ENCODE measurements at regions not wholly inside any gene's neighbourhood (a gene's known extent, or its start where the extent isn't known, plus 50 kb on each side); places are given as distances from the start of the nearest gene placed in this dataset.
"Not testable (repeated sequence)": the region's sequence is repeated elsewhere in the genome, so short reads cannot be mapped to it uniquely, and the experiment has no call there.

DNA sequence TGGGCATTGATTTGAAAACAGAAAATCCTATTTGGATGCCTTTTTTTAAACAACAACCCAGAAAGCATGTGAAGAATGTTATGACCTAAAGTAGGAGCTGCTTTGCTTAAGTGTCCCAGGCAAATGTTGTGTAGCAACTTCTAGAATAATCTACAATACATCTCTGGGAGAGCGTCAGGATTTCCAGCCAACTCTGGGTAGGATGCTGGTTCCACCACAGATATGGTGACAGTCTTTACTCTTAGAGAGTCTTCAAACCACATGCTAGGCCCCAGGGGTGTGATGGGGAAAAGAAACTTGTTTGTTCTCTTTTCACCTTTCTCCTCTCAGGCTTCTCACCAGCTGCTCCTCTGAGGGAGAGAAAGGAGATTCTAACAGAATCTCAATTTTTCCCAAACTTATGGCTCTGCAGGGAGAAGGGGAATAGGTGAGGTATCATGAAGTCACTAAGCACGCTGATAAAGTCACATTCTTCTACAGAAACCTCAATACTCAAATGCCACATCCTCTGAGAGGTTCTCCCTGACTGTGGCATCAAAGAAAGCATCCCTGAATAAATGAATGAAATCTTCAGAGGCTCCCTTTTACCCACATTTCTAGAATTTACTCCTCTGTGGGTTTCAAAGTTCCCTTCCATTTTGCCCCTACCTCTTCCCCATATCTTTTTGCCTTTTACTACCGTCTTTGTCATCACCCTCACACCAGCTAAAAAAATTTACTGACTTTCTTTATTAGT is 171.6 kb upstream of the RAI2 start:
- no peaks in the 10 kb centered on the region for H3K27me3 ChIP-seq
- no peak overlapping the region for H3K27ac ChIP-seq
- no peaks in the 10 kb centered on the region for H3K36me3 ChIP-seq
- DNase-seq = no peak
- no peaks in the 10 kb centered on the region for H3K9me3 ChIP-seq (replicated peaks)
- H3K4me1 ChIP-seq = no peaks in the 10 kb centered on the region
- no peak overlapping the region for H3K4me3 ChIP-seq

DNA sequence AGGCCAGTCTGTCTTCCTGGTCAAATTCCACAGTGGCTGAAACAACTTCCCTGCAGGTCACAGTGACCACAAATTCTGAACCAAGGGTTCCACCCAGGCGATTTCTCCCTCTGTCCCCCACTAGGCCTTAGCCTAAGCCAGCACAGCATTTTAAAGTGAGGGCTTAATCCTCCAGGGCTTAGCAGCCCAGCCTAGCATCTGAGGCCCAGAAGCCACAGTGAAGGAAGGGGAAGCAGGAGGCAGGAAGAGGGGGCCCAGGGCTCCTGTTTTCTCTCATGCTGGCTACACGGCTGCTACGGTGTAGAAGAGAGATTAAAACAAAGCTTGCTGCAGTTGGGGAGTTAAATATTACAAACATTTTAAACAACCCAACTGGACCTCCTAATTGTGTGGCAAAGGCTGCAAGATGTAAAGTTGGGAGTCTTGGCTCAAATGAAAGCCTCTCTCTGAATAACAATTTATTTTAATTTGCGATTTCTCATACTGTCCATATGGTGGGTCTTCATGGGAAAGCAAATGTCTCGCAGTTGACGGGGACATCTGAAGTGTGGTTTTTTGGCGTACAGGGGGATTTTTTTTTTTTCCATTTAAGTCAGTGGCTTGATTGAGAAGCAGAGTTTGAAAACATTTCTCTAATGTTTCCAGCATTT is 170.8 kb upstream of the RAI2 start:
- no peak overlapping the region for H3K4me3 ChIP-seq
- H3K9me3 ChIP-seq (replicated peaks) = no peaks in the 10 kb centered on the region
- H3K27me3 ChIP-seq = no peaks in the 10 kb centered on the region
- H3K36me3 ChIP-seq = no peaks in the 10 kb centered on the region
- no peak overlapping the region for H3K27ac ChIP-seq
- no peaks in the 10 kb centered on the region for H3K4me1 ChIP-seq
- peak; percentile 2 to 22 for DNase-seq

DNA sequence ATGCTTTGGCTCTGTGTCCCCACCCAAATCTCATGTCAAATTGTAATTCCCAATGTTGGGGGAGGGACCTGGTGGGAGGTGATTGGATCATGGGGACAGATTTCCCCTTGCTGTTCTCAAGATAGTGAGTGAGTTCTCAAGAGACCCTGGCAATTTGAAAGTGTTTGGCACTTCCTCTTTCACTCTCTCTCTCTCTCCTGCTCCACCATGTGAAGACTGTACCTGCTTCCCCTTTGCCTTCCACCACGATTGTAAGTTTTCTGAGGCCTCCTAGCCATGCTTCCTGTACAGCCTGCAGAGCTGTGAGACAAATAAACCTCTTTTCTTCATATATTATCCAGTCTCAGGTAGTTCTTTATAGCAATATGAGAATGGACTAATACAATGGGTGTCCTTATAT is 169.6 kb upstream of the RAI2 start:
- not testable (repeated sequence) for H3K36me3 ChIP-seq; H3K4me3 ChIP-seq; H3K27me3 ChIP-seq; DNase-seq; H3K4me1 ChIP-seq; H3K27ac ChIP-seq; H3K9me3 ChIP-seq (replicated peaks)

DNA sequence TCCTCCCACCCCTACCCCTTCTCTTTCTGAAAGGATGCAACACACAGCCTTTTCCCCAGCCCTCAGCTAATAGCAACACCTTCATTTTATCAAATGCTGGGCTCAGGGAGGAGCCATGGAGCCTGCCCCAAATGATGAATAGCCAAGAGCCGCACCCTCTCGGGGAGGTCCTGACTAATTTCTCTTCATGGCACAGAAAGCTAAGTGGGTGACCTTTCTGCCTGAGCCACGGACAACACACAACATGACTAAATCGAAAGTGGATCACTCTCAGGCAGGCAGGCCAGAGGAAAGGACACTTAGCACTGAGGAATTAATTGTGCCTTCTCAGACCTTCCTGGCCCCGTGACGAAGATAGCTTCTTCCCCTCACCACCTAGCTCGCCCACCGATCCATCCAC is 165.1 kb upstream of the RAI2 start:
- no peaks in the 10 kb centered on the region for H3K27me3 ChIP-seq
- H3K4me1 ChIP-seq = no peaks in the 10 kb centered on the region
- H3K9me3 ChIP-seq (replicated peaks) = no peaks in the 10 kb centered on the region
- H3K27ac ChIP-seq = no peak overlapping the region
- DNase-seq = no peak
- H3K4me3 ChIP-seq = no peak overlapping the region
- H3K36me3 ChIP-seq = no peaks in the 10 kb centered on the region

DNA sequence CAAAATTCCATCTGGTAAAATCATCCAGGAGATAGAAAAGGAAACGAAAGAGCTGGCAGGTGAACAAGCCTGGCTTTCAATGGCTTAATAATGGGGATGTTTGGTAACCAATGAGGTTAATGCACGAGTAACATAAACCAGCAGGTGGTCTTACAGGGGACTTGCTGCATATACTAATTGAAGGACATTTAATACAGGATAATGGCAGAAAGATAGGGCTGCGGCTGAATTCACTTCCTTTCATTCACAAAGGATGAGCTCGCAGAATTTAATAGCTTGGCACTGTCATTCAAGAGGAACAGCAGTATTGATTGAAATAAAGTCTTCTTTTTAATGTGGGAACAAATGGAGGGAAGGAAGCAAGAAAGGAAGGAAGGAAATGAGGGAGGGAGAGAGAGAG is 156.3 kb upstream of the RAI2 start:
- no peaks in the 10 kb centered on the region for H3K36me3 ChIP-seq
- DNase-seq = no peak
- H3K27ac ChIP-seq = no peak overlapping the region
- H3K27me3 ChIP-seq = no peaks in the 10 kb centered on the region
- no peak overlapping the region for H3K4me3 ChIP-seq
- H3K9me3 ChIP-seq (replicated peaks) = no peaks in the 10 kb centered on the region
- no peaks in the 10 kb centered on the region for H3K4me1 ChIP-seq

DNA sequence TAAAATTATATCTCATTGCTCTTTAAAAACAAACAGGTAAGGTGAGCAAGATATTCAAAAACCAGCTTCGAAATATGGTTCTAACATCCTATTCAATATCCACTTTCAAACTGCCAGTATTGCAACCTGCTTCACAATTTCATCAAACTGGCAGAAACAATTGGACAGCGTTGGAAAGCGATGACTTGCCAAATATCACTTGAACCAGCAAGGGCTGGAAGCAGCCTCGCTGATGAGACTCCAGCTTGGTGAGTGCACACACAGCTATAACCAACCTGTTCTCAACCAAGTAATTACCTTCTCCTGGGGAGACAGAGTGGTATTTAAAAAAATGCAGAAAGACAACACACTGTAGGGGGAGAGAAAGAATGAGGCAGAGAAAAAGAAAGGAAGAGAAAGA is 155.8 kb upstream of the RAI2 start:
- Histone ChIP-seq H3K27ac (no peak overlapping the region), H3K4me3 (no peak overlapping the region), H3K4me1 (no peaks in the 10 kb centered on the region), H3K27me3 (no peaks in the 10 kb centered on the region), H3K36me3 (no peaks in the 10 kb centered on the region), H3K9me3 (replicated peaks) (no peaks in the 10 kb centered on the region)
- no peak for DNase-seq

DNA sequence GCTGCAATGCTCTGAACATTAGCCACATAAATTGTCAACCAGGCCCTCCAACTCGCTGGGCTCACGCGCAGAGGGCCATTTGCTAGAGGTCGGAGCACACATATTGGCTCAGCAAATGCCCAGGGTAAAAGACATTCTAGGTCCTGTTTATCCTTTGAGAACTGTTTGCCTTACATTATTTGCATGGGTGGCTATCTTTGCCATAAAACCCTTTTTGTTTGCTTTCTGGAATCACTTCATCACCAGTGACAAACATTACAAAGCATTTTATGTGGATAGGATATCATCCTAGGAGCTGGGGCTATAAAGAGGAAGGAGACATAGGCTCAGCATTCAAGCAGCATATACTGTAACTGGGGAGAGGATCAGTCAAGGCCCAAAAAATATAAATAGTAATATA is 149.2 kb upstream of the RAI2 start:
- H3K36me3 ChIP-seq = no peaks in the 10 kb centered on the region
- no peaks in the 10 kb centered on the region for H3K9me3 ChIP-seq (replicated peaks)
- DNase-seq = no peak
- H3K27ac ChIP-seq = no peak overlapping the region
- H3K27me3 ChIP-seq = 0 out of 2 replicates have a peak, but pooled peaks cover 6% of the 10 kb centered on the region
- H3K4me3 ChIP-seq = no peak overlapping the region
- no peaks in the 10 kb centered on the region for H3K4me1 ChIP-seq

DNA sequence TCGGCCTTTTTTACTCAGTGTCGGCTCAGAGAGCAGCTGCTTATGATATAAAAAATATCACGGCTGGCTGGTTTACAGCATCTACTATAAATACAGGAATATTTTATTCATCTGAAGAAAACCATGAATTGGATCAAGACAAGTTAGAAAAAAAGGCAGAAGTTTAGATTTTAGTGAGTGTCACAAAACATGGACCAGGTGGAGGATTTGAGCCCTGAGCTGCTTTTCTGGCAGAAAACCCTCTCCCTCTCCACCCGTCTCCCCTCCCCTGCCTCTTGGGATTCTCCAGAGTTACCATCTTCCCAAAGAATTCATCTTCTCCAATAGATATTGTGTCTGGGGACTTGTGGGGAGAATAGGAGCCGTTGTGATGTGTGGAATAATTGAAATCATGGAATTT is 142.8 kb upstream of the RAI2 start:
- H3K4me3 ChIP-seq = no peak overlapping the region
- no peaks in the 10 kb centered on the region for H3K4me1 ChIP-seq
- no peak for DNase-seq
- peaks cover 18% of the 10 kb centered on the region; the same call in 1 of the 2 replicates for H3K27me3 ChIP-seq
- H3K9me3 ChIP-seq (replicated peaks) = no peaks in the 10 kb centered on the region
- no peak overlapping the region for H3K27ac ChIP-seq
- no peaks in the 10 kb centered on the region for H3K36me3 ChIP-seq

DNA sequence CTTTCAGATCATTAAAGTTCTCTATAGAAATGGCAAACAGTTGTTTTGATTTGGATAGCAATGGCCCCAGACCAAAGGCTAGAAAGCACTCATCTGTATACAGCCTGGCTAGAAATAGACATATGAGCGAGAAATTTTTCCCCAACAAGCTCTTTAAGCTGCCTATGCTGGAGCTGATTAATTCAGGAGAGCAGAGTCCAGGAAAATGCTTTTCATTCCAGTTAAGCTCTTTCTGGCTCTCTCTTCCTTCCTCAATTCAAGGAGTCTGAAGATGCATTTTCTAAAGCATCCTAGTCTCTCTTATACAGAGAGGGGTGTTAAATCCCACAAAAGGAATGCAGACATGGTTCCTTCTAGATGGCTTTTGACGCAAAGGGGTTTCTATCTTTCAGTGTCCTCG is 141.7 kb upstream of the RAI2 start:
- Histone ChIP-seq H3K36me3 (no peaks in the 10 kb centered on the region), H3K4me1 (no peaks in the 10 kb centered on the region), H3K27me3 (peaks cover 18% of the 10 kb centered on the region; the same call in 1 of the 2 replicates), H3K9me3 (replicated peaks) (no peaks in the 10 kb centered on the region), H3K4me3 (no peak overlapping the region), H3K27ac (no peak overlapping the region)
- no peak for DNase-seq

DNA sequence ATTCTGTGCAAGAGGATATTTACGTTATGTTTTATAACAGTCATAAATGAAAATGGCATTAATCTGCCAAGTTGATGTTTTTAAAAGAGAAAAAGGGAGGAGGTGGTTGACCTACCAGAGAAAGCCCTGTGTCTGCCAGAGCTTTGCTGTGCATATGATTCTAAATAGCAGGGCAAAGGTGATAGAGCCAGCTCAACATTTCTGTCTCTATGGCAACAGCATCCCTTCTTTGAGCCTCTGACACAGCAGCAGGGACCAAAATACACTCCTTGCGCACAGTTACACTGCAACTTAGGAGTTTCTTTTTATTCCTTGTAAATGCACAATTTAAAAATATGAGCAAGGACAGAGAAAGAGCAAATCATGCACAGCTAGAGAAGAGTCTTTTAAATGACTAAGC is 133.3 kb upstream of the RAI2 start:
- Histone ChIP-seq H3K4me1 (no peaks in the 10 kb centered on the region), H3K36me3 (no peaks in the 10 kb centered on the region), H3K4me3 (no peak overlapping the region), H3K27ac (no peak overlapping the region), H3K9me3 (replicated peaks) (no peaks in the 10 kb centered on the region), H3K27me3 (0 out of 2 replicates have a peak, but pooled peaks cover 3% of the 10 kb centered on the region)
- DNase-seq = no peak

DNA sequence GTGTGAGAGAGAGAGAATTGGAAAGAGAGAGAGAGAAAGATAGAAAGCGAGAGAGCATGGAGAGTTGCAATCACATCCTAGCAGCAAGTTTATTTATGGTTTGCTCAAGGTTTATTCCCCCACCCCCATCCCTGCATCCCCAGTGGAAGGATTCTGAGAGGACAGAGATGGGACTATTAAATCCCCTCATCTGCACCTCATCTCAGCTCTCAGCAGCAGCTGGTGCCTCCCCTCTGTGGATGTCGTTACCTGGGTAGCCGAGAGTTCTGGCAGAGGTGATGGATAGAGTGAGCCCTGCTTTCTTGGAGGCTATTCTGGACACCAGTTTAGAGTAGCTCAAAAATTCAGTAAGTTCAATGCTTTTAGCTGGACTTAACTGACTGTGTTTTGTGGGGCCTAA is 132.0 kb upstream of the RAI2 start:
- 0 out of 2 replicates have a peak, but pooled peaks cover 3% of the 10 kb centered on the region for H3K27me3 ChIP-seq
- H3K4me1 ChIP-seq = no peaks in the 10 kb centered on the region
- no peaks in the 10 kb centered on the region for H3K36me3 ChIP-seq
- no peak for DNase-seq
- no peak overlapping the region for H3K27ac ChIP-seq
- no peaks in the 10 kb centered on the region for H3K9me3 ChIP-seq (replicated peaks)
- H3K4me3 ChIP-seq = no peak overlapping the region

DNA sequence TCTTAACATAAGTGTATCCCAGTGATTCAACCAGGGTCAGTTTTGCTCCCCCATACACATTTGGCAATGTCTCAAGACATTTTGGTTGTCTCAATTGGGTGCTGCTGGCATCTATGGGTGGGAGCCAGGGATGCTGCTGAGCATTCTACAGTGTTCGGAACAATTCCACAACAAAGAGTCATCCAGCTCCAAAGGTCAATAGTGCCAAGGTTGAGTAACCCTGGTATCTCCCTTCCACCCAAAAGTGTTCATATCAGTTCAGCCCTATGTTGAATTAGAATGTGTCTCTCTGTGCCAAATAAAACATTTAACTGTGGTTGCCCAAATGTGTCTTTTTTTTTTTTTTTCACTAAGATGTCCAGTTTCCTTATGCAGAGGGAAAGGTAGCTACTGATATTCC is 129.4 kb upstream of the RAI2 start:
- Histone ChIP-seq H3K36me3 (no peaks in the 10 kb centered on the region), H3K9me3 (replicated peaks) (no peaks in the 10 kb centered on the region), H3K27ac (no peak overlapping the region), H3K4me1 (no peaks in the 10 kb centered on the region), H3K27me3 (0 out of 2 replicates have a peak, but pooled peaks cover 7% of the 10 kb centered on the region), H3K4me3 (no peak overlapping the region)
- DNase-seq = no peak

DNA sequence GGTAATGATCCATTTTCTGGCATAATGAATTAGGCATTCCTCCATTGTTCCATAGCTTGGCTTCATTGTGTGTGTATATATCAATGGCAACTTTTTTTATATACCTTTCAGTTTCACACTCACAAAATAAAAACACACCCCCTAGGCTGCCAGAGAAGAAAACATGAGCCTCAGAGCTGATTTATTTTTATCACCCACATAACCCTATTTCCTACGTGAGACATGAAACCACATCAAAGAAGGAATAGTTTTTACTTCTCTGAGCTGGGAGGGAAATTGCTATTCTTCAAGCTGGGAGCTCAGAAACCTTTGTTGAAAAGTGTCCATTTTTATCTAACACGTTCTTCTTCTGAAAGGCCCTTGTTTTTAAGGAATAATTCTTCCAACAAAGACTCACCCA is 126.7 kb upstream of the RAI2 start:
- Histone ChIP-seq H3K27ac (no peak overlapping the region), H3K27me3 (0 out of 2 replicates have a peak, but pooled peaks cover 7% of the 10 kb centered on the region), H3K4me3 (no peak overlapping the region), H3K9me3 (replicated peaks) (no peaks in the 10 kb centered on the region), H3K4me1 (no peaks in the 10 kb centered on the region), H3K36me3 (no peaks in the 10 kb centered on the region)
- DNase-seq = no peak

DNA sequence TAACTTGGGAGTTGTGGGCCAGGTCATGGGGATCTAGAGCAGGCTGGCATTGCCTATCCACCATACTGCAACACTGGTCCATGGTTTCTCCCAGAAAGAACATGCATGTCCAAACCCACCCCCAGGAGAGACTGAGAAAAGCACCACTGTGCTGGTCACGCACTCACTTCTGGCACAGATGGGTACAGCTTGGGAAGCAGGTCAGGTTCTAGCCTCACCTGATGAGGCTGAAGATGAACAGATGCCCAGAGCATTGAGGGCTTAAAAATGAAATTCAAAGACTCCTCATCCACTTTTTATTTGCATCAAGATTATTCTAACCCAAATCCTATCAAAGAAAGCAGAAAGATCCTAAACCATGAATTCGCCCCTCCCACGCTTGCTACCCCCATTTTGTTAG is 125.9 kb upstream of the RAI2 start:
- DNase-seq = no peak
- Histone ChIP-seq H3K4me3 (no peak overlapping the region), H3K4me1 (no peaks in the 10 kb centered on the region), H3K9me3 (replicated peaks) (no peaks in the 10 kb centered on the region), H3K36me3 (no peaks in the 10 kb centered on the region), H3K27me3 (0 out of 2 replicates have a peak, but pooled peaks cover 7% of the 10 kb centered on the region), H3K27ac (no peak overlapping the region)

DNA sequence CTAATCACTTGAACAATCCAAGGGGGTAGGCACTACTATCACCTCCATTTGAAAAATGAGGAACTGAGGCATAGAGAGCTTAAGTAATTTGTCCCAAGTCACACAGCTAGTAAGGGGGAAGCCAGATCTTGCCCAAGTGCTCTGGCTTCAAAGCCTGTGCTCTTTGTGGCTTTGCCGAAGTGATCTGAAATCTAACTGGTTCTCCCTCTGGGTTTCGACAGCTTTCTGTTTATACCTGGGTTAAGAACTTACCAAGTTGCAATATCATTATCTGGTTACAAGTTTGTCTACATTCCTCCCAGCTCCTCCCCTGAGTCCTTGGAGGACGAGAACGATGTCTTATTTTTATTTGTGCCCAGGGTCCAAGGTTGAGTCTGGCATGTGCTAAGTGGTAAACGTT is 125.3 kb upstream of the RAI2 start:
- Histone ChIP-seq H3K4me3 (no peak overlapping the region), H3K4me1 (no peaks in the 10 kb centered on the region), H3K27ac (no peak overlapping the region), H3K27me3 (0 out of 2 replicates have a peak, but pooled peaks cover 7% of the 10 kb centered on the region), H3K9me3 (replicated peaks) (no peaks in the 10 kb centered on the region), H3K36me3 (no peaks in the 10 kb centered on the region)
- DNase-seq = no peak

DNA sequence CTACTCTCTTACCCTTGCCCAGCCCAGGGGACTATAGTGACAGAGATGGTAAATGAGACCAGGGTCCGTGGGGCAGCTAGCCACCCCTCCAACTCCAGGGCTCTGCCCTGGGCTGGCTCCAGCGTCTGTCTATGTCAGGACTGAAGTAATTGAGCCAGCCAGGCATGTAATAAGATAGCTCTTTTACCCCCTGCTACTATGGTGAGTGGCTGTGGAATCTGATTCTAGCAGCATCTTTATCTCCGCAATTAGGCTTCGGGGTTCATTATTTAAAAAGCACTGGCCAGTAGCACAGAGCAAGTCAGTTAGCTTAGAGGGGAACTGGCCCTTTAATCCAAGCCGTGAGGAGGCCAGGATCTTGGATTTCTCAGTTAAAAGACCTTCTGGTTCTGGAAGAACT is 123.3 kb upstream of the RAI2 start:
- Histone ChIP-seq H3K4me3 (no peak overlapping the region), H3K9me3 (replicated peaks) (no peaks in the 10 kb centered on the region), H3K27me3 (0 out of 2 replicates have a peak, but pooled peaks cover 3% of the 10 kb centered on the region), H3K4me1 (no peaks in the 10 kb centered on the region), H3K27ac (no peak overlapping the region), H3K36me3 (no peaks in the 10 kb centered on the region)
- DNase-seq = no peak

Measured in SJCRH30 (cell line).